Dedifferentiated amniotic fluid mesenchymal stem cell (primary cell): ENCODE measurements at regions not wholly inside any gene's neighbourhood (a gene's known extent, or its start where the extent isn't known, plus 50 kb on each side); places are given as distances from the start of the nearest gene placed in this dataset.
"Not testable (repeated sequence)": the region's sequence is repeated elsewhere in the genome, so short reads cannot be mapped to it uniquely, and the experiment has no call there.

ENCODE experiments used
- DNase-seq: peaks from one replicate; pipeline ENCODE4 v3.0.0-alpha.2; 2016; ENCODE audit errors: extremely low spot score

DNA sequence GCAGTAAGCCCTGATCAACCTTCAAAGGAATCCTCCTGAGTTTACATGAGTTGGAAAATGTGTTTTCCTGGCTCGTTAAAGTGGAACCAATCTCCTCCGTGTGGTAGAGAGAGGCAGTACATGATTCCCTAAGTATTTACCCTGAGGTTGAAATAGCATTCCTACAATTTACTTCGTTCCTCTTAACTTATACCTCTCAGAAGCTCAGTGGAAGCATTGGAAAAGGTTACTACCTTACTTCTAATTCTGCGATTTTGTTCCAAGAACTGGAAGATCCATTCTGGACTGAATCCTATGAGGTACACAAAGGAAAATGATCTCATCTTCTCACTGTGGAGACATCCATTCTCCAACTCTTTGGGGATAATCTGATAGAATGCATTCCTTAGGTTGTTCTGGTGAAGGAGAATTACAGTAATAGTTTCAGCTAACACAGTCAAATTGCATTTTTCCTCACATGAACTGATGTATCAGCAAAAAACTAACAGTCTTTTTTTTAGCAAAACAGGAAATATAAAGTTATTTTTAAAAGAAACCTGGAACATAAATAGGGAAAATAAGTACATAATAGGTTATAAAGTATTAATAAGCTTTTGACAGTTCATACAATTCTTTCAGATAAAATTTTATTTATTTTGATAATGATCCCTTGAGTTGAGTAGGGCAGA is 475.6 kb downstream of the PDZRN4 start:
- DNase-seq: peak; percentile 22

DNA sequence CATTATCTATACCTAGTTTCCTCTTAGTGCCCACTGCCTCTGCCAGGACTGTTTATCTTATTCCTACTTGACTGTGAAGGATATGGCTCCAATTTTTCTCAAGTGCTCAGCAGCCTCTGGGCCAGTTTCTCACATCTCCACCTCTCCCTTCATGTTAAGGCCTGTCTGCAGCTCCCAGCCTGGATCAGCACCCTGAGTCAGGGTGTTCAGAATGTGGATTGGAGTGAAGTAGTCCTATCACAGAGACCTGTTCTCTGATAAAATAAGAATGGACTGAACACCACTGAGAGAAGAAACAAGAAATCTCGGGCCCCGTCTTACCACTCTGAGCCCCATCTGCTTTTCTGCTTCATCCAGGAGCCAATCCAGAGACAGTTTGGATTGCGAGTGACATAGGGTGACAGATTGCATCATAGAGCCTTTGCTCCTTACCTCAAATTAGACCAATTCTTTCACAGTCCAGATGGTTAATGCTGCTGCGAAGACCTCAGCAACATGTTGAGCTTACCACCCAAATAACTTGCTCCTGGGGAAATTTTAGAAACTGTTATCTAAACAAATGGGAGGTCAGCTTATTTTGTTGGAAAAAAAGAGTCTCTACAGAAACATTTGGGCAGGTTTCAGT is 473.1 kb downstream of the PDZRN4 start:
- DNase-seq: no peak

DNA sequence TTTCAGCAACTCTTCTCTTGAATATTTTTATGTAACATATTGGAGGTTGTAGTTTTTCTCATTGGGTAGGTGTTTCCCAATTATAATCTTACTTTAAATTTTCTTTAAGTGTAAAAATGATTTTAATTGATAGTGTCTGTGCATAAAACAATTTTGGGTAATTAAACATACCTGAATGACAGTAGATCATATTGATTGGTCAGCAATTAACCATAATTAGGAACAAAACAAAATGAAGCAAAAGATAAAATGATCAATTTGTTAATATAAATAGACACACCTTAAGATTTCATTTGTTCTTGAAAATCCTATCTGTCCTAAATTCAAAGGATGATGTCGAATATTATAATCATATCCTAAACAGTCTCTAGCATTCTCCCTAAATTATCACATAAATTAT is 468.3 kb downstream of the PDZRN4 start:
- no peak for DNase-seq

DNA sequence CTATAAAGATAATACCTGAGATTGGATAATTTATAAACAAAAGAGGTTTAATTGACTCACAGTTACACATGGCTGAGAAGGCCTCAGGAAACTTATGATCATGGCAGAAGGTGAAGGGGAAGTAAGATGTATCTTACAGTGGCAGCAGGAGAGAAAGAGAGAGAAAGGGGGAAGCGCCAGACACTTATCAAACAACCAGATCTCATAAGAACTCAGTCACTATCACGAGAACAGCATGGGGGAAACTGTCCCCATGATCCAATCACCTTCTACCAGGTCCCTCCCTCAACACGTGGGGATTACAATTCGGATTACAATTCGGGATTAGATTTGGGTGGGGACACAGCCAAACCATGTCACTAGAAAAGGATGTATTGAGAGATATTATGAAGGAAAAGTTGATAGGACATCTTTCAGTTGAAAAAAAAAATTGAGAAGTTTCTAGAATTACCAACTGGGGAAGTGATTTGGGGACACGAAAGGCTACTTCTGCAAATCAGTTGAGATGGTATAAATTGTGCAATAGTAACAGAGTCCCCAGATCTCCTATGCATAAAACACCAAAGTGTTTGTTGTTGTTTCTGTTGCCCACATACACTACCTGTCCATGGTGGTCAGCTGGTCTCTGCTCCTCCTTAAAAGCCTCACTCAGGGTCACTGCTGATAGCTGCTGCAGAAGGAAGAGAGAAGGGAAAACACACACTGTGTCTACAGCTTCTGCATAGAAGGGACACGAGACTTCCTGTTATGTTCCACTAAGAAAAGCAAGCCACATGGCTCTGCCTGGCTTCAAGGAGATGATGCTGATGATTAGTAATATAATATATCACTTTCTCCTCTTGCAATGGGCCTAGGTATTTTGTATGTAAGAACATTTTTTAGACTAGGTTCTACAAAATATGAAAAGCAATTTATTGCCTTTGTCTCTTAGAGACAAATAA is 465.5 kb downstream of the PDZRN4 start:
- no peak for DNase-seq

DNA sequence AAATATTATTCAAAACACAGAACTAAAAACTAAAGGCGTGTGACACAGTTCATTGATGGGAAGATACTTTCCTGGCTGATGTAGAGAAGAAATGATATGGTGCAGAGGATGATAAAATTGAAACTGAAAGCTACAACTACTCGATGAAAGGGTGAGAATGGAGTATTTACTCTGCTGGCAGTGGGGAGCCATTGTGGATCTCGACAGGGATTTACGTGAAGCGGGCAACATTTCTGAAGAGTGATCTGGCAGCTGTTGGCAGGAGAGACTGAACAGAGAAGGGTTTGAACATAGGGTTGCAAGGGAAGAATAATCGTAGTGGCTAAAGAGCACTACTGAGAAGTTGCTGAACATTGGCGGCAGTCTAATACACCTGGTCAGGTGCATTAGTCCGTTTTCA is 464.9 kb downstream of the PDZRN4 start:
- no peak for DNase-seq

DNA sequence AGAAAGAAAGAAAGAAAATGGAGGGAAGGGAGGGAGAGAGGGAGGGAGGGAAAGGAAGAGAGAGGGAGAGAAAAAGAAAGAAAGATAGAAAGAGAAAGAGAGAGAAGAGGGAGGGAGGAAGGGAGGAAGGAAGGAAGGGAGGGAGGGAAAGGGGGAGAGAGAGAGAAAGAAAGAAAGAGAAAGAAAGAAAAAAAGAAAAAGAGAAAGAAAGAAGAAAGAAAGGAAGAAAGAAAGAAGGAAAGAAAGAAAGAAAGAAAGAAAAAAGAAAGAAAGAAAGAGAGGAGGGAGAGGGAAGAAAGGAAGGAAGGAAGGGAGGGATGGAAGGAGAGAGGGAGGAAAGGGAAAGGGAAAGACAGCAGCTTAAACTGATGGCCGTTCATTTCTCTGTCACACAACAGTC is 457.5 kb downstream of the PDZRN4 start:
- no peak for DNase-seq

DNA sequence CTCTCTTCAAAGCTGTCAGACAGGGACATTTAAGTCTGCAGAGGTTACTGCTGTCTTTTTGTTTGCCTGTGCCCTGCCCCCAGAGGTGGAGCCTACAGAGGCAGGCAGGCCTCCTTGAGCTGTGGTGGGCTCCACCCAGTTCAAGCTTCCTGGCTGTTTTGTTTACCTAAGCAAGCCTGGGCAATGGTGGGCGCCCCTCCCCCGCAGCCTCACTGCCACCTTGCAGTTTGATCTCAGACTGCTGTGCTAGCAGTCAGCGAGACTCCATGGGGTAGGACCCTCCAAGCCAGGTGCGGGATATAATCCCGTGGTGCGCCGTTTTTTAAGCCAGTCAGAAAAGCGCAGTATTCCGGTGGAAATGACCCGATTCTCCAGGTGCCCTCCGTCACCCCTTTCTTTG is 454.7 kb downstream of the PDZRN4 start:
- not testable (repeated sequence) for DNase-seq

DNA sequence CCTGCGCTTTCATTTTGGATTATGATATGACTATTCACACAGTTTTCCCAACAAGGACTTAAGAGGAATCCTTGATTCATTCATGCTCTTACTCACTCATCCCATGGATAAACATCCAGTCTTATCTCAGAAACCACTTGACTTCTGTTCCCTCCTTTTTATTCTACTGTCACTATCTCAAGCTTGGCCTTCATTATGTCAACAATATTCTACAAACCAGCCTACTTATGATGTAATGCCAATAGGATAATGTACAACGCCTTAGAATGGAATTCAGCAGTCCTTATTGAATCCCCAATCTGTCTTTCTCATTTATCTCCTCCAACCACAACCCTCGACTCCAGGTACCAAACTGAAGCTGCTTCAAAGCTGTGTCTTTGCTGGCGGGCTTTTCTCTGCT is 448.5 kb downstream of the PDZRN4 start:
- DNase-seq: no peak

DNA sequence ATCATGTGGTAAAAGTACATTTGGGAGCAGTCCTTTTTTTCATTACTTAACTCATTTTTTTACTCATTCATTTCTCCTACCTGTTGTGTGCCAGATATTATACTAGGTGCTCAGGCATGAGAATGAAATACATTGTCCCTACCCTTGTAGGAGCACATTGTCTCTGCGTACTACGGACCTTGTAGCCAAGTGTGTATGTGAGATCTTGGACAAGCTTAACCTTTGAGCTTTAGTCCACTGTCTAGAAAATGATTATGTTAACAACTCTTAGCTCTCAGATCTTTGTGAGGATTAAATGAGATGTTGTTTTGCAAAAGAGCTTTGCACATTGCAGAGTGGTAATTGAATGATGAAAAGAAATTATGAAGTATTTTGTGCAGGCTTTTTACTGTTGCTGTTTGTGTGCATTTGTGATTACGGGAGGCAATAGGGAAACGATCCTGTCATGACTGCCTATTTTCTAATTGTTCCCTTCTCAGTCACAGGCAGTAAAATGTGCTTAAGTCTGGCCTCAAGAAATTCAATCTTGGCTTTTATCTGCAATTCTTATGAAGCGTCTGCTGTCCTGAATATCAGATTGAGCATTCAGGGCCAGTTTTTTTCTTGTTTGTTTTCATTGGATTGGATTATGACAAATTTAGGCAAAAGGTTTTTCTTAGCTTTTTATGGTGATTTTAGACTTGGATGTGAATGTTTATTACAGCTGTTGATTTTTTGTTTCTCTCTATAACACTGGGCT is 447.7 kb downstream of the PDZRN4 start:
- no peak for DNase-seq

- DNase-seq: no peak
Observed at GRCh38 chr12:41634091-41634490, 446.0 kb downstream of the PDZRN4 start.

- DNase-seq: no peak
Observed at GRCh38 chr12:41629611-41630010, 441.5 kb downstream of the PDZRN4 start.

GRCh38 chr12:41627476-41627875 is 439.4 kb downstream of the PDZRN4 start:
- DNase-seq: no peak

GRCh38 chr12:41624571-41624970 is 436.5 kb downstream of the PDZRN4 start:
- no peak for DNase-seq
